GM12872 (cell line): ENCODE measurements at regions not wholly inside any gene's neighbourhood (a gene's known extent, or its start where the extent isn't known, plus 50 kb on each side); places are given as distances from the start of the nearest gene placed in this dataset.

Experiments used
- CTCF ChIP-seq: IDR thresholded peaks from 3 replicates; pipeline ENCODE4 v1.5.1; 2011; ENCODE audit warnings: low read depth, mild to moderate bottlenecking, low read length, moderate library complexity; ENCODE audit not compliant: insufficient read depth

DNA sequence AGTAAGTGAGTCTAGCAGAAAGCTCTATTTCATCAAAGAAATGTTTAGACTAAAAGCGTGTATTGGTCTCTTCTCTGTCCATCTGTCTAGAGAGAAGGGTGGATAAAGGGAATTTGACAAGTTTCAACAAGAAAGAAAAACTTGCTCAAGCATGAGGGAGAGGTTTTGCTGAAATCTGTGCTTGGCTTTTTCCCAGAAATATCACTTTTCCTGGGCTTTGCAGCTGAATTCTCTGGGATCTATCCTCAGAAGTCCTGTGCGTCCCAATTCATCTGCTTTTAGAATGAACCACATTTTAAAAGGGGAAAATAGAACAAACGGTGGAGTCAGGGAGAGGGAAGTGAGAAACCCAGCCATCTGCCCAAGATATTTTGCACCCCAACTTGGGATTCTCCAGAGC lies 59.6 kb upstream of the CELF2 start:
- no peak for TF ChIP-seq CTCF

DNA sequence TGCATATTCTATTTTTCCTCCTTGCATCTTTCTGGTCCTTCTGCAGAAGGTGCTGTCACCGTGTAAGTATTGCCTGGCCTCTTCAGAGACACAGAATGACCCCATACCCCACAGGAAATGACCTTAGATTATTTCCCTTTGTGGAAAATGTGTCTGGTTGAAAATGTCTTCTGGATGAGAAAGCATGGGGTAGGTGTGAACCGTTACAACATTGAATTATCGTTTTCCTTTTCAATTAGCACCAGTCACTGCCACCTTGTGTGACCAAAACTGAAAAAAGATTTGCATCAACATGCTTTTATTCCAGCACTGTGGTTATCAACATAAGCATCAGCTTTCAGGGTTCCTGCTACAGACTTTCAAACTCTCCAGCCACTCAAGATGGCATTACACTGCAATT lies 58.0 kb upstream of the CELF2 start:
- no peak for TF ChIP-seq CTCF

- no peak for TF ChIP-seq CTCF
Observed at GRCh38 chr10:10960534-10960933, 57.1 kb upstream of the CELF2 start.

- no peak for TF ChIP-seq CTCF
Observed at GRCh38 chr10:10961072-10961471, 56.6 kb upstream of the CELF2 start.

GRCh38 chr10:10967029-10967428 lies 50.6 kb upstream of the CELF2 start:
- TF ChIP-seq CTCF: no peak

DNA sequence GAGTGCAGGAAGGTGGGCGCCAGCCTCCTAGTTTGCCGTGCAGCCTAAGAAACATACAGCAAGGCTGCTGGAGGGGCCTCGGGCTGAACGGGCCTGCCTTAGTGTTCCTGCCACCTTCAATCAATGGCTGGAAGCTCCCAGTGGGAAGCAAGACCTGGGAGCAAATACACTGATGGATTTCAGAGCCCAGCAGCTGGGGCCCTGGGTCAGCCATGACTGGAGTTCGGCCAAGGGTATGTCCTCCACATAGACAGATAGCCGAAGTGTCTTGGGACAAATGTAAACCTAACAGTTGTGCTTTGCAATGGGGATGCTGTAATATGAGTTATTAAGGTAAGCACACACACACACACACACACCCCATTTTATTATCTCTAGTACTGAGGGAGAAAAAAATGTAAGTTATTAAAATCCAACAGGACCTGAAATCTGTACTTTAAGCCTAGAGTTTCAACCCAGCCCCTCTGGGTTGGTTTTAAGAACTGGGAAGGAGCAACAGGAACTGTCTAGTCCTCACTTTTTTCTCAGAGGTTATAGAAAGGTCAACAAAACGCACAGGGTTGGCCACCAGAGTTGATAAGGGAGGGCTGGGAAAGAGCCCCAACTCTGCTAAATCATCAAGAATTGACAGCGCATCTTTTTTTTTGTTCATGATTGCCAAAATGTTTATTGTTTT lies 50.0 kb upstream of the CELF2 start:
- TF ChIP-seq CTCF: no peak
